HEK293 (cell line): ENCODE measurements at regions not wholly inside any gene's neighbourhood (a gene's known extent, or its start where the extent isn't known, plus 50 kb on each side); places are given as distances from the start of the nearest gene placed in this dataset.

Source experiments
- CTCF ChIA-PET: fragments of 350-600 bp; formaldehyde crosslinking; extraction: SDS; loops from one replicate; lab custom pipeline; 2021; ENCODE audit warnings: antibody characterized with exemption; lab: Yijun Ruan, JAX
- POLR2A ChIA-PET: fragments of 300-600 bp; formaldehyde crosslinking; extraction: SDS; loops from one replicate; lab custom pipeline; 2020; ENCODE audit warnings: antibody characterized with exemption, inconsistent platforms; lab: Yijun Ruan, JAX
- H3K27ac ChIP-seq: fragments of 200-500 bp; sonication (Bioruptor generic); 2 replicates; pipeline ENCODE4 v1.5.1; 2014; ENCODE audit warnings: low read depth, low read length, control low read depth, inconsistent platforms; ENCODE audit errors: extremely low read depth
- H3K36me3 ChIP-seq, 2 experiments: fragments of 200-500 bp in 1 of 2; sonication (Bioruptor generic) in 1 of 2; 1 replicate in 1 of 2; 2 replicates in 1 of 2; pipeline ENCODE4 v1.5.1; 2014 to 2017; ENCODE audit warnings: inconsistent platforms in 2 of 2, low read length in 2 of 2; ENCODE audit not compliant: control insufficient read depth in 2 of 2, insufficient read depth in 1 of 2
- H3K4me1 ChIP-seq: fragments of 200-500 bp; sonication (Bioruptor generic); 2 replicates; pipeline ENCODE4 v1.5.1; 2014; ENCODE audit warnings: mild to moderate bottlenecking, low read length, inconsistent platforms; ENCODE audit not compliant: control insufficient read depth, insufficient read depth
- H3K4me3 ChIP-seq: 2 replicates; pipeline ENCODE4 v1.5.1; 2011; ENCODE audit warnings: low read depth, mild to moderate bottlenecking, control low read depth, low read length, moderate library complexity
- H3K9me3 ChIP-seq: fragments of 200-500 bp; sonication (Bioruptor generic); 2 replicates; pipeline ENCODE4 v1.5.1; 2014; ENCODE audit warnings: low read depth, low read length, inconsistent platforms; ENCODE audit not compliant: control insufficient read depth, insufficient read depth
- GLI2 ChIP-seq: fragments of 450-650 bp; formaldehyde crosslinking; IDR thresholded peaks from 2 replicates; pipeline ENCODE4; 2017; ENCODE audit warnings: missing biosample characterization, missing genetic modification characterization, low read depth, borderline replicate concordance
- KLF1 ChIP-seq: fragments of 450-650 bp; formaldehyde crosslinking; IDR thresholded peaks from 2 replicates; pipeline ENCODE4 v1.5.1; 2016; ENCODE audit warnings: missing biosample characterization, missing genetic modification characterization
- KLF10 ChIP-seq: fragments of 450-650 bp; IDR thresholded peaks from 2 replicates; pipeline ENCODE4 v1.5.1; 2018; ENCODE audit warnings: missing biosample characterization, mild to moderate bottlenecking, missing genetic modification characterization
- ZBTB21 ChIP-seq: fragments of 450-650 bp; formaldehyde crosslinking; IDR thresholded peaks from 2 replicates; pipeline ENCODE4 v1.5.1; 2017; ENCODE audit warnings: missing biosample characterization, missing genetic modification characterization
- ZNF132 ChIP-seq: fragments of 450-650 bp; formaldehyde crosslinking; IDR thresholded peaks from 2 replicates; pipeline ENCODE4 v1.5.1; 2017; ENCODE audit warnings: missing biosample characterization, missing genetic modification characterization, borderline replicate concordance
- ZNF24 ChIP-seq: fragments of 450-650 bp; formaldehyde crosslinking; IDR thresholded peaks from 2 replicates; pipeline ENCODE4 v1.5.1; 2016; ENCODE audit warnings: missing biosample characterization, missing genetic modification characterization
- ZNF292 ChIP-seq: fragments of 450-650 bp; formaldehyde crosslinking; IDR thresholded peaks from 2 replicates; pipeline ENCODE4 v1.5.1; 2016; ENCODE audit warnings: low read depth, missing biosample characterization, missing genetic modification characterization, borderline replicate concordance
- ZNF335 ChIP-seq: fragments of 450-650 bp; formaldehyde crosslinking; conservative IDR thresholded peaks from 2 replicates; pipeline ENCODE4 v1.5.1; 2016; ENCODE audit warnings: missing biosample characterization, missing genetic modification characterization
- ZNF473 ChIP-seq: fragments of 450-650 bp; formaldehyde crosslinking; IDR thresholded peaks from 2 replicates; pipeline ENCODE4 v1.5.1; 2017; ENCODE audit warnings: missing biosample characterization, missing genetic modification characterization
- ZNF521 ChIP-seq: fragments of 450-650 bp; formaldehyde crosslinking; IDR thresholded peaks from 2 replicates; pipeline ENCODE4 v1.5.1; 2017; ENCODE audit warnings: missing biosample characterization, mild to moderate bottlenecking, missing genetic modification characterization
- ZNF558 ChIP-seq: fragments of 450-650 bp; formaldehyde crosslinking; IDR thresholded peaks from 2 replicates; pipeline ENCODE4 v1.5.1; 2016; ENCODE audit warnings: missing biosample characterization, missing genetic modification characterization
- ZNF571 ChIP-seq: fragments of 450-650 bp; formaldehyde crosslinking; IDR thresholded peaks from 2 replicates; pipeline ENCODE4 v1.5.0; 2017; ENCODE audit warnings: missing biosample characterization, missing genetic modification characterization
- ZNF621 ChIP-seq: fragments of 450-650 bp; formaldehyde crosslinking; IDR thresholded peaks from 2 replicates; pipeline ENCODE4 v1.5.1; 2017; ENCODE audit warnings: missing biosample characterization, missing genetic modification characterization
- ZNF660 ChIP-seq: fragments of 450-650 bp; IDR thresholded peaks from 2 replicates; pipeline ENCODE4 v1.5.1; 2018; ENCODE audit warnings: missing biosample characterization, mild to moderate bottlenecking, missing genetic modification characterization
- ZNF768 ChIP-seq: fragments of 450-650 bp; formaldehyde crosslinking; IDR thresholded peaks from 2 replicates; pipeline ENCODE4 v1.5.1; 2018; ENCODE audit warnings: missing biosample characterization, mild to moderate bottlenecking, missing genetic modification characterization
- ZNF830 ChIP-seq: fragments of 450-650 bp; IDR thresholded peaks from 2 replicates; pipeline ENCODE4 v1.5.0; 2018; ENCODE audit warnings: missing biosample characterization, missing genetic modification characterization, low read depth, mild to moderate bottlenecking, moderate library complexity
- ZSCAN16 ChIP-seq: fragments of 450-650 bp; formaldehyde crosslinking; IDR thresholded peaks from 2 replicates; pipeline ENCODE4 v1.5.1; 2016; ENCODE audit warnings: missing biosample characterization, missing genetic modification characterization
- ZSCAN30 ChIP-seq: fragments of 450-650 bp; IDR thresholded peaks from 2 replicates; pipeline ENCODE4 v1.5.1; 2018; ENCODE audit warnings: missing biosample characterization, mild to moderate bottlenecking, missing genetic modification characterization, moderate library complexity
- TF ChIP-seq, protein P1 (sequence below): fragments of 450-650 bp; formaldehyde crosslinking; IDR thresholded peaks from 2 replicates; pipeline ENCODE4 v1.5.1; 2016; ENCODE audit warnings: missing biosample characterization, missing genetic modification characterization
- TF ChIP-seq, protein P2 (sequence below): fragments of 450-650 bp; formaldehyde crosslinking; IDR thresholded peaks from 2 replicates; pipeline ENCODE4 v1.5.1; 2016; ENCODE audit warnings: missing biosample characterization, missing genetic modification characterization
- TF ChIP-seq, protein P3 (sequence below): IDR thresholded peaks from 2 replicates; pipeline ENCODE4 v1.6.1; 2011; ENCODE audit warnings: mild to moderate bottlenecking, low read depth, low read length, borderline replicate concordance
- TF ChIP-seq, protein P4 (sequence below): fragments of 450-650 bp; formaldehyde crosslinking; IDR thresholded peaks from 2 replicates; pipeline ENCODE4 v1.5.1; 2017; ENCODE audit warnings: missing biosample characterization, missing genetic modification characterization
- TF ChIP-seq, protein P5 (sequence below): fragments of 450-650 bp; formaldehyde crosslinking; IDR thresholded peaks from 2 replicates; pipeline ENCODE4 v1.5.1; 2016; ENCODE audit warnings: missing biosample characterization, missing genetic modification characterization
- TF ChIP-seq, protein P6 (sequence below): fragments of 450-650 bp; formaldehyde crosslinking; IDR thresholded peaks from 2 replicates; pipeline ENCODE4 v1.5.1; 2016; ENCODE audit warnings: missing biosample characterization, missing genetic modification characterization

DNA sequence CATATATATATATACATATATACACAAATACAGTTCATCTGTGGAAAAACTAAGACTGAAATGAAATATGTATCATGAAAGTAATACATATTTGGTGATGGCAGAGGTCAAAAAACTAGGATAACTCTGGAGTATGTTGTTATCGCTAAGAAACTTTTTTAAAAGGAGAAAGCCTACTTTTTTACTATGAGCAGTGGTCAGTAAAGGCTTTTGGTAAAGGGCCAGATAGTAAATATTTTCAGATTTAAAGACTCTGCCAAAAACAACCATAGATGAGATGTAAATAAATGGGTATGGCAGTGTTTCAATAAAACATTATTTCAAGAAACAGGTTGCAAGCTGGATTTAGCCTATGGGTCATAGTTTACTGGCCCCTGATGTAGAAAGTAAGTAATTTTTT is 93.8 kb upstream of the TGFBR2 start:
- H3K4me1 ChIP-seq: no peaks in the 10 kb centered on the region
- H3K4me3 ChIP-seq: no peak overlapping the region
- ChIA-PET POLR2A (no interaction called here), CTCF (no interaction called here)
- TF ChIP-seq ZNF24 (no peak), ZBTB21 (tag by site-specific recombination) (no peak), ZNF660 (tag by site-specific recombination) (no peak), ZNF571 (tag by site-specific recombination) (no peak), ZNF132 (no peak), ZNF768 (tag by site-specific recombination) (no peak), ZNF473 (tag by site-specific recombination) (no peak), ZNF292 (tag by site-specific recombination) (no peak), GLI2 (tag by site-specific recombination) (no peak)
- TF ChIP-seq, protein P1, sequence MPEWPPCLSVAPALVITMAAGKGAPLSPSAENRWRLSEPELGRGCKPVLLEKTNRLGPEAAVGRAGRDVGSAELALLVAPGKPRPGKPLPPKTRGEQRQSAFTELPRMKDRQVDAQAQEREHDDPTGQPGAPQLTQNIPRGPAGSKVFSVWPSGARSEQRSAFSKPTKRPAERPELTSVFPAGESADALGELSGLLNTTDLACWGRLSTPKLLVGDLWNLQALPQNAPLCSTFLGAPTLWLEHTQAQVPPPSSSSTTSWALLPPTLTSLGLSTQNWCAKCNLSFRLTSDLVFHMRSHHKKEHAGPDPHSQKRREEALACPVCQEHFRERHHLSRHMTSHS: no peak
- TF ChIP-seq, protein P2, sequence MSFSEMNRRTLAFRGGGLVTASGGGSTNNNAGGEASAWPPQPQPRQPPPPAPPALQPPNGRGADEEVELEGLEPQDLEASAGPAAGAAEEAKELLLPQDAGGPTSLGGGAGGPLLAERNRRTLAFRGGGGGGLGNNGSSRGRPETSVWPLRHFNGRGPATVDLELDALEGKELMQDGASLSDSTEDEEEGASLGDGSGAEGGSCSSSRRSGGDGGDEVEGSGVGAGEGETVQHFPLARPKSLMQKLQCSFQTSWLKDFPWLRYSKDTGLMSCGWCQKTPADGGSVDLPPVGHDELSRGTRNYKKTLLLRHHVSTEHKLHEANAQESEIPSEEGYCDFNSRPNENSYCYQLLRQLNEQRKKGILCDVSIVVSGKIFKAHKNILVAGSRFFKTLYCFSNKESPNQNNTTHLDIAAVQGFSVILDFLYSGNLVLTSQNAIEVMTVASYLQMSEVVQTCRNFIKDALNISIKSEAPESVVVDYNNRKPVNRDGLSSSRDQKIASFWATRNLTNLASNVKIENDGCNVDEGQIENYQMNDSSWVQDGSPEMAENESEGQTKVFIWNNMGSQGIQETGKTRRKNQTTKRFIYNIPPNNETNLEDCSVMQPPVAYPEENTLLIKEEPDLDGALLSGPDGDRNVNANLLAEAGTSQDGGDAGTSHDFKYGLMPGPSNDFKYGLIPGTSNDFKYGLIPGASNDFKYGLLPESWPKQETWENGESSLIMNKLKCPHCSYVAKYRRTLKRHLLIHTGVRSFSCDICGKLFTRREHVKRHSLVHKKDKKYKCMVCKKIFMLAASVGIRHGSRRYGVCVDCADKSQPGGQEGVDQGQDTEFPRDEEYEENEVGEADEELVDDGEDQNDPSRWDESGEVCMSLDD (tag by site-specific recombination): no peak
- TF ChIP-seq, protein P3, sequence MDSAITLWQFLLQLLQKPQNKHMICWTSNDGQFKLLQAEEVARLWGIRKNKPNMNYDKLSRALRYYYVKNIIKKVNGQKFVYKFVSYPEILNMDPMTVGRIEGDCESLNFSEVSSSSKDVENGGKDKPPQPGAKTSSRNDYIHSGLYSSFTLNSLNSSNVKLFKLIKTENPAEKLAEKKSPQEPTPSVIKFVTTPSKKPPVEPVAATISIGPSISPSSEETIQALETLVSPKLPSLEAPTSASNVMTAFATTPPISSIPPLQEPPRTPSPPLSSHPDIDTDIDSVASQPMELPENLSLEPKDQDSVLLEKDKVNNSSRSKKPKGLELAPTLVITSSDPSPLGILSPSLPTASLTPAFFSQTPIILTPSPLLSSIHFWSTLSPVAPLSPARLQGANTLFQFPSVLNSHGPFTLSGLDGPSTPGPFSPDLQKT: no peak
- no peaks in the 10 kb centered on the region for H3K9me3 ChIP-seq
- H3K27ac ChIP-seq: no peak overlapping the region
- no peaks in the 10 kb centered on the region for H3K36me3 ChIP-seq

DNA sequence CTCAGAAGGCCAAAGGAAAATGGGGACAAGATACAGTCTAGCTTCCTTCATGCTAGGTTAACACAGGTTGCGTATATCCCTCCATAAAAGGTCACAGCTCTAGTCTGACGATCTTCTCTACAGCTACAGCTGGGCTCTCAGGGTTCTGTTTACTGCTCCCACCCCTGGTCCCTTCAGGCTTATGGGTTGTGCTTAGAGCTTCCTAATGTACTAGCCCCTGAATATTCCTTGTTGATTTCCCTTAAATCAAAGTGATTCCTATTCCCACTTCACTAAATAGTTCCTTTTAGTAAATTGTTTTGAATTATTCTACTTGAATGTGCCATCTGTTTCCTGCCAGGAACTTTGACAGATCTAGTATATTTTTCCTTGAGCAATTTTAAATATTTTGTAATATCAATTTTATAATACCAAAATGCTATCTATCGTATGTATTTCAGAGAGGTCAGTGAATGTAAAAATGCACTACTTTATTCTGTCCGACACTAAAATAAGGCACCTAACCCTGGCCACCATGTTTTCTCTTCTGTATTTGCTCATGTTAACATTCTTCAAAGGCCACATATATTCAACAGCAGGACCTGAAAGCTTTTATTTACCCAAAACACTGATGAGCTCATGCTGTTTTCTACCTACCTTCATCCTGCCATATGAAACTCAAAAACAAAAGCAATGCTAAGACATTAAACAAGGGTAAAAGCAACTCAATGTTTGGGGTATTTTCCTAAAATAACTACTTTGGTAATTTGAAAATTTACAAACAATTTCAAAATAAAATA is 92.8 kb upstream of the TGFBR2 start:
- no peaks in the 10 kb centered on the region for H3K36me3 ChIP-seq
- no peaks in the 10 kb centered on the region for H3K4me1 ChIP-seq
- ChIA-PET CTCF (no interaction called here), POLR2A (no interaction called here)
- H3K27ac ChIP-seq: no peak overlapping the region
- no peak overlapping the region for H3K4me3 ChIP-seq
- H3K9me3 ChIP-seq: no peaks in the 10 kb centered on the region
- no peak for TF ChIP-seq ZNF830 (tag by site-specific recombination)
- TF ChIP-seq KLF10 (tag by site-specific recombination): no peak
- TF ChIP-seq, protein P4, sequence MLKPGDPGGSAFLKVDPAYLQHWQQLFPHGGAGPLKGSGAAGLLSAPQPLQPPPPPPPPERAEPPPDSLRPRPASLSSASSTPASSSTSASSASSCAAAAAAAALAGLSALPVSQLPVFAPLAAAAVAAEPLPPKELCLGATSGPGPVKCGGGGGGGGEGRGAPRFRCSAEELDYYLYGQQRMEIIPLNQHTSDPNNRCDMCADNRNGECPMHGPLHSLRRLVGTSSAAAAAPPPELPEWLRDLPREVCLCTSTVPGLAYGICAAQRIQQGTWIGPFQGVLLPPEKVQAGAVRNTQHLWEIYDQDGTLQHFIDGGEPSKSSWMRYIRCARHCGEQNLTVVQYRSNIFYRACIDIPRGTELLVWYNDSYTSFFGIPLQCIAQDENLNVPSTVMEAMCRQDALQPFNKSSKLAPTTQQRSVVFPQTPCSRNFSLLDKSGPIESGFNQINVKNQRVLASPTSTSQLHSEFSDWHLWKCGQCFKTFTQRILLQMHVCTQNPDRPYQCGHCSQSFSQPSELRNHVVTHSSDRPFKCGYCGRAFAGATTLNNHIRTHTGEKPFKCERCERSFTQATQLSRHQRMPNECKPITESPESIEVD (tag by site-specific recombination): no peak
- TF ChIP-seq, protein P5, sequence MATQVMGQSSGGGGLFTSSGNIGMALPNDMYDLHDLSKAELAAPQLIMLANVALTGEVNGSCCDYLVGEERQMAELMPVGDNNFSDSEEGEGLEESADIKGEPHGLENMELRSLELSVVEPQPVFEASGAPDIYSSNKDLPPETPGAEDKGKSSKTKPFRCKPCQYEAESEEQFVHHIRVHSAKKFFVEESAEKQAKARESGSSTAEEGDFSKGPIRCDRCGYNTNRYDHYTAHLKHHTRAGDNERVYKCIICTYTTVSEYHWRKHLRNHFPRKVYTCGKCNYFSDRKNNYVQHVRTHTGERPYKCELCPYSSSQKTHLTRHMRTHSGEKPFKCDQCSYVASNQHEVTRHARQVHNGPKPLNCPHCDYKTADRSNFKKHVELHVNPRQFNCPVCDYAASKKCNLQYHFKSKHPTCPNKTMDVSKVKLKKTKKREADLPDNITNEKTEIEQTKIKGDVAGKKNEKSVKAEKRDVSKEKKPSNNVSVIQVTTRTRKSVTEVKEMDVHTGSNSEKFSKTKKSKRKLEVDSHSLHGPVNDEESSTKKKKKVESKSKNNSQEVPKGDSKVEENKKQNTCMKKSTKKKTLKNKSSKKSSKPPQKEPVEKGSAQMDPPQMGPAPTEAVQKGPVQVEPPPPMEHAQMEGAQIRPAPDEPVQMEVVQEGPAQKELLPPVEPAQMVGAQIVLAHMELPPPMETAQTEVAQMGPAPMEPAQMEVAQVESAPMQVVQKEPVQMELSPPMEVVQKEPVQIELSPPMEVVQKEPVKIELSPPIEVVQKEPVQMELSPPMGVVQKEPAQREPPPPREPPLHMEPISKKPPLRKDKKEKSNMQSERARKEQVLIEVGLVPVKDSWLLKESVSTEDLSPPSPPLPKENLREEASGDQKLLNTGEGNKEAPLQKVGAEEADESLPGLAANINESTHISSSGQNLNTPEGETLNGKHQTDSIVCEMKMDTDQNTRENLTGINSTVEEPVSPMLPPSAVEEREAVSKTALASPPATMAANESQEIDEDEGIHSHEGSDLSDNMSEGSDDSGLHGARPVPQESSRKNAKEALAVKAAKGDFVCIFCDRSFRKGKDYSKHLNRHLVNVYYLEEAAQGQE (tag by site-specific recombination): no peak
- TF ChIP-seq ZNF335: no peak
- TF ChIP-seq ZNF621 (tag by site-specific recombination): no peak
- no peak for TF ChIP-seq ZSCAN30 (tag by site-specific recombination)
- no peak for TF ChIP-seq ZNF521 (tag by site-specific recombination)
- no peak for TF ChIP-seq ZNF558 (tag by site-specific recombination)
- no peak for TF ChIP-seq KLF1
- TF ChIP-seq ZSCAN16 (tag by site-specific recombination): no peak
- TF ChIP-seq, protein P6, sequence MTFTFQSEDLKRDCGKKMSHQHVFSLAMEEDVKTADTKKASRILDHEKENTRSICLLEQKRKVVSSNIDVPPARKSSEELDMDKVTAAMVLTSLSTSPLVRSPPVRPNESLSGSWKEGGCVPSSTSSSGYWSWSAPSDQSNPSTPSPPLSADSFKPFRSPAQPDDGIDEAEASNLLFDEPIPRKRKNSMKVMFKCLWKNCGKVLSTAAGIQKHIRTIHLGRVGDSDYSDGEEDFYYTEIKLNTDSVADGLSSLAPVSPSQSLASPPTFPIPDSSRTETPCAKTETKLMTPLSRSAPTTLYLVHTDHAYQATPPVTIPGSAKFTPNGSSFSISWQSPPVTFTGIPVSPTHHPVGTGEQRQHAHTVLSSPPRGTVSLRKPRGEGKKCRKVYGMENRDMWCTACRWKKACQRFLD: no peak
